Cardiac muscle cell (in vitro differentiated cells and primary cell): ENCODE measurements at regions not wholly inside any gene's neighbourhood (a gene's known extent, or its start where the extent isn't known, plus 50 kb on each side); places are given as distances from the start of the nearest gene placed in this dataset.

Source experiments
- DNase-seq, 2 donors: peaks; one replicate each; pipeline versions ENCODE4 v3.0.0 to v3.0.0-alpha.2; 2010 to 2017; ENCODE audit warnings: low read depth in 1 of 2, low spot score in 1 of 2
- H3K27ac ChIP-seq: fragments of 200-600 bp; sonication (generic); 2 replicates; pipeline ENCODE4 v1.5.1; 2016
- H3K27me3 ChIP-seq: fragments of 200-600 bp; sonication (generic); 2 replicates; pipeline ENCODE4 v1.6.0; 2016; ENCODE audit warnings: control low read depth
- H3K36me3 ChIP-seq: fragments of 200-600 bp; sonication (generic); 2 replicates; pipeline ENCODE4 v1.5.1; 2016; ENCODE audit warnings: control low read depth
- H3K4me1 ChIP-seq: fragments of 200-600 bp; sonication (generic); 2 replicates; pipeline ENCODE4 v1.8.1; 2017; ENCODE audit warnings: low read depth, mild to moderate bottlenecking, mixed run types
- H3K4me3 ChIP-seq: fragments of 200-600 bp; sonication (generic); 2 replicates; pipeline ENCODE4 v1.5.1; 2016; ENCODE audit warnings: mild to moderate bottlenecking
- H3K9me3 ChIP-seq: fragments of 200-600 bp; sonication (generic); 2 replicates; pipeline ENCODE4 v1.5.1; 2017; ENCODE audit warnings: low read depth, mild to moderate bottlenecking, control low read depth
- CTCF ChIP-seq: IDR thresholded peaks from 2 replicates; pipeline ENCODE4 v1.5.1; 2012; ENCODE audit warnings: low read depth, mild to moderate bottlenecking, low read length

- Histone ChIP-seq H3K27me3 (no peaks in the 10 kb centered on the region), H3K9me3 (no peaks in the 10 kb centered on the region), H3K27ac (no peak overlapping the region), H3K36me3 (no peaks in the 10 kb centered on the region), H3K4me3 (no peak overlapping the region), H3K4me1 (no peaks in the 10 kb centered on the region)
- DNase-seq = no peak
- no peak for TF ChIP-seq CTCF
Observed at GRCh38 chr6:141133836-141134235, 998.9 kb upstream of the GJE1 start.

- H3K36me3 ChIP-seq = no peaks in the 10 kb centered on the region
- no peak for DNase-seq
- H3K4me1 ChIP-seq = no peaks in the 10 kb centered on the region
- H3K9me3 ChIP-seq = no peaks in the 10 kb centered on the region
- H3K27ac ChIP-seq = no peak overlapping the region
- no peak for TF ChIP-seq CTCF
- no peaks in the 10 kb centered on the region for H3K27me3 ChIP-seq
- no peak overlapping the region for H3K4me3 ChIP-seq
Observed at GRCh38 chr6:141133346-141133745, 999.4 kb upstream of the GJE1 start.

GRCh38 chr6:141131616-141132015 is 1001.1 kb upstream of the GJE1 start:
- H3K36me3 ChIP-seq = no peaks in the 10 kb centered on the region
- no peak overlapping the region for H3K27ac ChIP-seq
- H3K4me1 ChIP-seq = no peaks in the 10 kb centered on the region
- no peaks in the 10 kb centered on the region for H3K9me3 ChIP-seq
- TF ChIP-seq CTCF = no peak
- no peaks in the 10 kb centered on the region for H3K27me3 ChIP-seq
- no peak for DNase-seq
- H3K4me3 ChIP-seq = no peak overlapping the region

- Histone ChIP-seq H3K4me1 (no peaks in the 10 kb centered on the region), H3K4me3 (no peak overlapping the region), H3K27me3 (no peaks in the 10 kb centered on the region), H3K36me3 (no peaks in the 10 kb centered on the region), H3K9me3 (no peaks in the 10 kb centered on the region), H3K27ac (no peak overlapping the region)
- no peak for TF ChIP-seq CTCF
- DNase-seq = no peak
Observed at GRCh38 chr6:141123497-141123896, 1009.2 kb upstream of the GJE1 start.

GRCh38 chr6:141123049-141123448 is 1009.7 kb upstream of the GJE1 start:
- TF ChIP-seq CTCF = no peak
- Histone ChIP-seq H3K27ac (no peak overlapping the region), H3K9me3 (no peaks in the 10 kb centered on the region), H3K4me3 (no peak overlapping the region), H3K36me3 (no peaks in the 10 kb centered on the region), H3K27me3 (no peaks in the 10 kb centered on the region), H3K4me1 (no peaks in the 10 kb centered on the region)
- DNase-seq = no peak

GRCh38 chr6:141118991-141119390 is 1013.7 kb upstream of the GJE1 start:
- Histone ChIP-seq H3K4me3 (no peak overlapping the region), H3K27ac (no peak overlapping the region), H3K36me3 (no peaks in the 10 kb centered on the region), H3K27me3 (no peaks in the 10 kb centered on the region), H3K4me1 (no peaks in the 10 kb centered on the region), H3K9me3 (no peaks in the 10 kb centered on the region)
- DNase-seq = no peak
- no peak for TF ChIP-seq CTCF
